ENCODE measurements at regions not wholly inside any gene's neighbourhood (a gene's known extent, or its start where the extent isn't known, plus 50 kb on each side); places are given as distances from the start of the nearest gene placed in this dataset.
"Not testable (repeated sequence)": the region's sequence is repeated elsewhere in the genome, so short reads cannot be mapped to it uniquely, and the experiment has no call there.

DNA sequence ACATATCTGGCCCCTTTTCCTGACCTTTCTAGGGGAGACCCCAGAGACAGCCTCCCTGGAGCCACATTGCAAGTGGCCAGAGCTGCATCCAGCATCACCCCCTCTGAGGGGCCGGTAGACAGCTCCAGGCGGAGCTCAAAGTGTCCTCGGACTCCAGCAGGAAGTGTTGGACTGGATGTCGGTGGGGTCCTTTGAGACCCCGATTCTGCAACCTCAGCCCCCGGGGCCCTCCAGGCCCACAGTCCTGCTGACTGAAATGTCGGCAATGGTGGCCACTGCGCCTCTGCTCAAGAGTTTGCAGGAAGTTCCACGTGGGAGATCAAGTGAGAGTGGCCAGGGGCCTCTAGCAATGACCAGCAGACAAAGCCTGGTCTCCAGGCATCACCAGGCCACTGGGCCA, 115.9 kb upstream of the FOXD4L5 start:
- no peaks in the 10 kb centered on the region; the same call in 1 of the 2 replicates for H3K9me3 ChIP-seq (ENCODE audit: control insufficient read depth, insufficient read depth, low read length)

DNA sequence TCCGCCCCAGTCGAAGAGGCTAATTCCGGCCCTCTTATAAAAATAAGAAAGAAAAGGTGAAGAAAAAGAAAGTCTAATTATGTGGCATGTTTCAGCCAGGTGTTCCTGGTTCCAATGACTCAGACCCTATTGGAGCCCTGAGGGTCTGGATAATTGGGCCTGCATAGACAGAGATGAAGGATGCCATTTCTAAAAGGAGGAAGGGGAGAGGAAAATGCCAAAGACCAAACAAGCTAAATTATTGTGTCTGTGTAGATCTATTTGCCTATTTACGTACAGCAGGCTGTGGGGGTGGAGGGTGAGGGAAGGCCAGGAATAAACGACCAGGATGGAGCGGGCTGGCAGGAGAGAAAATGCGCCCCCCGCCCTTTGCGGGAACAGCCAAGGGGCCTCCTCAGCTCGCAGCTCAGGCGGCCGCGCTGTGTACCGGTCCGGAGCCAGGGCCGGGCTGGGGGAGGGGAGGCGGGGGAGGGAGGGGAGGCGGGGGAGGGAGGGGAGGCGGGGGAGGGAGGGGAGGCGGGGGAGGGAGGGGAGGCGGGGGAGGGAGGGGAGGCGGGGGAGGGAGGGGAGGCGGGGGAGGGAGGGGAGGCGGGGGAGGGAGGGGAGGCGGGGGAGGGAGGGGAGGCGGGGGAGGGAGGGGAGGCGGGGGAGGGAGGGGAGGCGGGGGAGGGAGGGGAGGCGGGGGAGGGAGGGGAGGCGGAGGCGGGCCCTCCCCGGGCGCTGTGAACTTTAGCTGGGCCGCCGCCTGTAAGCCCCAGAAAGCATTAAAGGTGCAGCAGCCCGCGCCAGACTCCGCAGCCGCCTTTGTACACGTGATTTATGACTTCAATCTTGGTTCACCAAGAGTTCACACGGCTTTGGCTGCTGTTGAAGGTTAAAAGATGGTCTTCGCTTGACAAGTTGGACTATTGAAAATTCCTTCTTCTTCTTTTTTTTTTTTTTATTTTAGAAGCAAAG, 113.0 kb upstream of the FOXD4L5 start:
- not testable (repeated sequence) for H3K79me2 ChIP-seq (ENCODE audit: control insufficient read depth, low read length); H3K27ac ChIP-seq (ENCODE audit: low read depth, low read length); H3K9me3 ChIP-seq (ENCODE audit: control insufficient read depth, insufficient read depth, low read length); H3K4me2 ChIP-seq (ENCODE audit: low read length); H4K20me1 ChIP-seq (ENCODE audit: control insufficient read depth, insufficient read depth, low read depth, low read length); H3F3A ChIP-seq (ENCODE audit: control insufficient read depth, insufficient read depth); H3K4me3 ChIP-seq (ENCODE audit: low read length); H3K4me1 ChIP-seq (ENCODE audit: control insufficient read depth, low read length); H3K36me3 ChIP-seq (ENCODE audit: control insufficient read depth, low read length); H3K27me3 ChIP-seq (ENCODE audit: control insufficient read depth, low read length); H3K9me2 ChIP-seq (replicated peaks; ENCODE audit: control insufficient read depth, low read length)

More for the DNA sequence above, 115.9 kb upstream of the FOXD4L5 start:
- Histone ChIP-seq H4K20me1 (ENCODE audit: control insufficient read depth, insufficient read depth, low read depth, low read length) (no peaks in the 10 kb centered on the region), H3K36me3 (ENCODE audit: control insufficient read depth, low read length) (no peaks in the 10 kb centered on the region), H3F3A (ENCODE audit: control insufficient read depth, insufficient read depth) (no peaks in the 10 kb centered on the region), H3K79me2 (ENCODE audit: control insufficient read depth, low read length) (no peaks in the 10 kb centered on the region), H3K27ac (ENCODE audit: low read depth, low read length) (no peak overlapping the region), H3K4me3 (ENCODE audit: low read length) (no peak overlapping the region), H3K4me1 (ENCODE audit: control insufficient read depth, low read length) (no peaks in the 10 kb centered on the region), H3K4me2 (ENCODE audit: low read length) (no peak overlapping the region), H3K27me3 (ENCODE audit: control insufficient read depth, low read length) (no peaks in the 10 kb centered on the region), H3K9me2 (replicated peaks; ENCODE audit: control insufficient read depth, low read length) (no peaks in the 10 kb centered on the region)
- TF ChIP-seq, protein P1, sequence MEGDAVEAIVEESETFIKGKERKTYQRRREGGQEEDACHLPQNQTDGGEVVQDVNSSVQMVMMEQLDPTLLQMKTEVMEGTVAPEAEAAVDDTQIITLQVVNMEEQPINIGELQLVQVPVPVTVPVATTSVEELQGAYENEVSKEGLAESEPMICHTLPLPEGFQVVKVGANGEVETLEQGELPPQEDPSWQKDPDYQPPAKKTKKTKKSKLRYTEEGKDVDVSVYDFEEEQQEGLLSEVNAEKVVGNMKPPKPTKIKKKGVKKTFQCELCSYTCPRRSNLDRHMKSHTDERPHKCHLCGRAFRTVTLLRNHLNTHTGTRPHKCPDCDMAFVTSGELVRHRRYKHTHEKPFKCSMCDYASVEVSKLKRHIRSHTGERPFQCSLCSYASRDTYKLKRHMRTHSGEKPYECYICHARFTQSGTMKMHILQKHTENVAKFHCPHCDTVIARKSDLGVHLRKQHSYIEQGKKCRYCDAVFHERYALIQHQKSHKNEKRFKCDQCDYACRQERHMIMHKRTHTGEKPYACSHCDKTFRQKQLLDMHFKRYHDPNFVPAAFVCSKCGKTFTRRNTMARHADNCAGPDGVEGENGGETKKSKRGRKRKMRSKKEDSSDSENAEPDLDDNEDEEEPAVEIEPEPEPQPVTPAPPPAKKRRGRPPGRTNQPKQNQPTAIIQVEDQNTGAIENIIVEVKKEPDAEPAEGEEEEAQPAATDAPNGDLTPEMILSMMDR (IDR thresholded peaks at IDR 0.05; ENCODE audit: low read depth, low read length, poor library complexity, severe bottlenecking): no peak
- TF ChIP-seq EZH2phosphoT487 (IDR thresholded peaks at IDR 0.05; ENCODE audit: borderline replicate concordance, low read length): no peak

- H4K20me1 ChIP-seq (ENCODE audit: control insufficient read depth, insufficient read depth, low read depth, low read length); H3F3A ChIP-seq (ENCODE audit: control insufficient read depth, insufficient read depth): not testable (repeated sequence)
These were observed 112.2 kb upstream of the FOXD4L5 start for GRCh38 chr9:65397226-65397625.

GRCh38 chr9:65396601-65397000, 111.6 kb upstream of the FOXD4L5 start:
- H3K27ac ChIP-seq (ENCODE audit: low read depth, low read length); H3K4me3 ChIP-seq (ENCODE audit: low read length); H3K4me2 ChIP-seq (ENCODE audit: low read length); H4K20me1 ChIP-seq (ENCODE audit: control insufficient read depth, insufficient read depth, low read depth, low read length); H3K4me1 ChIP-seq (ENCODE audit: control insufficient read depth, low read length); H3K9me3 ChIP-seq (ENCODE audit: control insufficient read depth, insufficient read depth, low read length); H3K36me3 ChIP-seq (ENCODE audit: control insufficient read depth, low read length); H3K79me2 ChIP-seq (ENCODE audit: control insufficient read depth, low read length); H3F3A ChIP-seq (ENCODE audit: control insufficient read depth, insufficient read depth); H3K27me3 ChIP-seq (ENCODE audit: control insufficient read depth, low read length); H3K9me2 ChIP-seq (replicated peaks; ENCODE audit: control insufficient read depth, low read length): not testable (repeated sequence)

More at GRCh38 chr9:65397226-65397625, 112.2 kb upstream of the FOXD4L5 start:
- not testable (repeated sequence) for H3K4me1 ChIP-seq (ENCODE audit: control insufficient read depth, low read length); H3K27me3 ChIP-seq (ENCODE audit: control insufficient read depth, low read length); H3K4me3 ChIP-seq (ENCODE audit: low read length); H3K79me2 ChIP-seq (ENCODE audit: control insufficient read depth, low read length); H3K4me2 ChIP-seq (ENCODE audit: low read length); H3K9me2 ChIP-seq (replicated peaks; ENCODE audit: control insufficient read depth, low read length); H3K27ac ChIP-seq (ENCODE audit: low read depth, low read length); H3K36me3 ChIP-seq (ENCODE audit: control insufficient read depth, low read length); H3K9me3 ChIP-seq (ENCODE audit: control insufficient read depth, insufficient read depth, low read length)

DNA sequence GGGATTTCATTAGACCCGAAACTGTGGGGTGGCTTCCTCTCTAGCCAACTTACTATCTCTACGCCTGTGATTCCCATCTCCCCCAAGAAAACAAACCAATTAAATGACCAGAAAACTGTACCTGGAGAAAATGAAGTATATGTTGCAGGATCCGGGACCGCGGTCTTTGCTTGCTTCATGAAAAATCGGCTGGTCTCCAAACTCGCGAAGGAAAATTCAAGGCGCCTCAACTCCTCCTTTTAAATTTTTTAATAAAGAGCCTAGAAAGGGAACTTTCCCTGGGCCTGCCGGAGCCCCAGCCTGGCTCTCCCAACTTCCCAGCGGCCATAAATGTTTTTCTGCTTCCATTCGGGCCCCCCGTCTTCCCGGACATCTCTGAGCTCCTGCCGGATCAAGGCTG, 110.8 kb upstream of the FOXD4L5 start:
- H3K4me1 ChIP-seq (ENCODE audit: control insufficient read depth, low read length); H3K79me2 ChIP-seq (ENCODE audit: control insufficient read depth, low read length); H3K36me3 ChIP-seq (ENCODE audit: control insufficient read depth, low read length): not testable (repeated sequence)

GRCh38 chr9:65395121-65395520, 110.1 kb upstream of the FOXD4L5 start:
- H3K27me3 ChIP-seq (ENCODE audit: control insufficient read depth, low read length); H3K4me3 ChIP-seq (ENCODE audit: low read length); H3K4me1 ChIP-seq (ENCODE audit: control insufficient read depth, low read length); H4K20me1 ChIP-seq (ENCODE audit: control insufficient read depth, insufficient read depth, low read depth, low read length); H3K79me2 ChIP-seq (ENCODE audit: control insufficient read depth, low read length); H3K9me2 ChIP-seq (replicated peaks; ENCODE audit: control insufficient read depth, low read length); H3K36me3 ChIP-seq (ENCODE audit: control insufficient read depth, low read length); H3F3A ChIP-seq (ENCODE audit: control insufficient read depth, insufficient read depth); H3K4me2 ChIP-seq (ENCODE audit: low read length); H3K9me3 ChIP-seq (ENCODE audit: control insufficient read depth, insufficient read depth, low read length); H3K27ac ChIP-seq (ENCODE audit: low read depth, low read length): not testable (repeated sequence)

More for the DNA sequence above, 110.8 kb upstream of the FOXD4L5 start:
- H3K27me3 ChIP-seq (ENCODE audit: control insufficient read depth, low read length); H3K9me3 ChIP-seq (ENCODE audit: control insufficient read depth, insufficient read depth, low read length); H3K4me2 ChIP-seq (ENCODE audit: low read length); H3K27ac ChIP-seq (ENCODE audit: low read depth, low read length); H4K20me1 ChIP-seq (ENCODE audit: control insufficient read depth, insufficient read depth, low read depth, low read length); H3K9me2 ChIP-seq (replicated peaks; ENCODE audit: control insufficient read depth, low read length); H3F3A ChIP-seq (ENCODE audit: control insufficient read depth, insufficient read depth); H3K4me3 ChIP-seq (ENCODE audit: low read length): not testable (repeated sequence)

DNA sequence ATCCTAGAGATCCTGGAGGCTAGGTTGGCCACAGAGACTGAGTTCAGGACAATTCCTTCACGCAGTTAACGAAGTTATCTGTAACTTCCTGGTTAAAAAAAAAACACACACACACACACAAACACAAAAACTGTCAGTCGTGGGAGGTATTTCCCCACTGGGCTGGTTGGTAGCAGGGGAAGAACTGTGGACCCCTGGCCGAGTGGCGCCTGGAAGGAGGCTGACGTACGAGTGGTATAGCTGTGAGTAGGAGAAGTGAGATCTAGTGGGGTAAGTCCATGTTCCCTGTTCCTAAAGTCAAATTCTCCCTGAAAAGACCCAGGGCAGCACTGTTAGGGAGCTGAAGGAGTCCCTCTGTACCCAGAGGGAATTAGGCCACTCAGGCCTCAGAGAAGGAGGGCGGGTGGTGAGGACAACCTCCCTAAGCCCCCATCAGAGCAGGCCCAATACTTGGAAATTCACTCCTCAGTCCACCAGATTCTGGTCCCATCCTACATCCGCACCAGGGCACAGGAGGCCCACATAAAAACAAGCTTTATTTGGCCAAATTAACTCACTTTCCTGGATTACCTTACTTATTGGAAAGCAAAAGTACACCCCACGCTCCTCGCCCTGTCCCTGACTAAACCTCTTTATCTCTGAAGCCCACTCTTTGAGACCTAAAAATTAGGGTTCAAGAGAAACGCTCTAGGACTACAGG, 108.3 kb upstream of the FOXD4L5 start:
- H3K27me3 ChIP-seq (ENCODE audit: control insufficient read depth, low read length); H3K4me1 ChIP-seq (ENCODE audit: control insufficient read depth, low read length); H3K9me2 ChIP-seq (replicated peaks; ENCODE audit: control insufficient read depth, low read length); H4K20me1 ChIP-seq (ENCODE audit: control insufficient read depth, insufficient read depth, low read depth, low read length); H3K79me2 ChIP-seq (ENCODE audit: control insufficient read depth, low read length); H3K9me3 ChIP-seq (ENCODE audit: control insufficient read depth, insufficient read depth, low read length); H3K27ac ChIP-seq (ENCODE audit: low read depth, low read length); H3K36me3 ChIP-seq (ENCODE audit: control insufficient read depth, low read length); H3K4me3 ChIP-seq (ENCODE audit: low read length); H3F3A ChIP-seq (ENCODE audit: control insufficient read depth, insufficient read depth); H3K4me2 ChIP-seq (ENCODE audit: low read length): not testable (repeated sequence)
